Neuron (in vitro differentiated cells): ENCODE measurements at regions not wholly inside any gene's neighbourhood (a gene's known extent, or its start where the extent isn't known, plus 50 kb on each side); places are given as distances from the start of the nearest gene placed in this dataset.

Experiments
- H2AFZ ChIP-seq: one replicate; pipeline ENCODE4 v1.6.1; 2013; ENCODE audit warnings: low read depth, mild to moderate bottlenecking, inconsistent platforms, low read length, moderate library complexity
- H3K27me3 ChIP-seq: one replicate; pipeline ENCODE4 v1.6.1; 2013; ENCODE audit warnings: low read length; ENCODE audit not compliant: insufficient read depth
- H3K36me3 ChIP-seq: one replicate; pipeline ENCODE4 v1.6.1; 2013; ENCODE audit warnings: low read length; ENCODE audit not compliant: insufficient read depth
- H3K4me1 ChIP-seq: one replicate; pipeline ENCODE4 v1.6.1; 2013; ENCODE audit warnings: low read length; ENCODE audit not compliant: insufficient read depth
- H3K4me3 ChIP-seq: 2 replicates; pipeline ENCODE4 v1.5.1; 2013; ENCODE audit warnings: mild to moderate bottlenecking, low read length, moderate library complexity
- H3K9me3 ChIP-seq: one replicate; pipeline ENCODE4 v1.6.1; 2013; ENCODE audit warnings: low read length

GRCh38 chr4:71240094-71240493 lies 98.7 kb upstream of the SLC4A4 start:
- Histone ChIP-seq H2AFZ (no peak overlapping the region), H3K9me3 (no peaks in the 10 kb centered on the region), H3K4me3 (no peak overlapping the region), H3K4me1 (peaks cover 8% of the 10 kb centered on the region), H3K27me3 (no peaks in the 10 kb centered on the region), H3K36me3 (no peaks in the 10 kb centered on the region)

GRCh38 chr4:71241501-71242288 lies 97.1 kb upstream of the SLC4A4 start:
- Histone ChIP-seq H3K4me1 (no peaks in the 10 kb centered on the region), H3K9me3 (no peaks in the 10 kb centered on the region), H3K36me3 (no peaks in the 10 kb centered on the region), H3K4me3 (no peak overlapping the region), H2AFZ (no peak overlapping the region), H3K27me3 (no peaks in the 10 kb centered on the region)

GRCh38 chr4:71243091-71243833 lies 95.6 kb upstream of the SLC4A4 start:
- Histone ChIP-seq H3K4me3 (no peak overlapping the region), H3K4me1 (no peaks in the 10 kb centered on the region), H3K36me3 (no peaks in the 10 kb centered on the region), H3K9me3 (no peaks in the 10 kb centered on the region), H2AFZ (no peak overlapping the region), H3K27me3 (no peaks in the 10 kb centered on the region)

GRCh38 chr4:71247706-71248105 lies 91.1 kb upstream of the SLC4A4 start:
- H3K4me1 ChIP-seq: no peaks in the 10 kb centered on the region
- no peak overlapping the region for H2AFZ ChIP-seq
- no peaks in the 10 kb centered on the region for H3K27me3 ChIP-seq
- H3K9me3 ChIP-seq: no peaks in the 10 kb centered on the region
- no peak overlapping the region for H3K4me3 ChIP-seq
- no peaks in the 10 kb centered on the region for H3K36me3 ChIP-seq

GRCh38 chr4:71251261-71251660 lies 87.6 kb upstream of the SLC4A4 start:
- H3K36me3 ChIP-seq: no peaks in the 10 kb centered on the region
- H3K4me3 ChIP-seq: no peak overlapping the region
- no peaks in the 10 kb centered on the region for H3K27me3 ChIP-seq
- H3K9me3 ChIP-seq: no peaks in the 10 kb centered on the region
- no peak overlapping the region for H2AFZ ChIP-seq
- H3K4me1 ChIP-seq: no peaks in the 10 kb centered on the region

GRCh38 chr4:71253545-71253944 lies 85.3 kb upstream of the SLC4A4 start:
- Histone ChIP-seq H3K9me3 (no peaks in the 10 kb centered on the region), H2AFZ (no peak overlapping the region), H3K4me3 (no peak overlapping the region), H3K4me1 (no peaks in the 10 kb centered on the region), H3K27me3 (no peaks in the 10 kb centered on the region), H3K36me3 (no peaks in the 10 kb centered on the region)

- Histone ChIP-seq H3K4me1 (no peaks in the 10 kb centered on the region), H3K27me3 (no peaks in the 10 kb centered on the region), H3K4me3 (no peak overlapping the region), H3K9me3 (no peaks in the 10 kb centered on the region), H2AFZ (no peak overlapping the region), H3K36me3 (no peaks in the 10 kb centered on the region)
These were observed 84.3 kb upstream of the SLC4A4 start for GRCh38 chr4:71254451-71255012.

GRCh38 chr4:71255976-71256375 lies 82.8 kb upstream of the SLC4A4 start:
- no peaks in the 10 kb centered on the region for H3K36me3 ChIP-seq
- no peaks in the 10 kb centered on the region for H3K4me1 ChIP-seq
- no peaks in the 10 kb centered on the region for H3K27me3 ChIP-seq
- H2AFZ ChIP-seq: no peak overlapping the region
- no peaks in the 10 kb centered on the region for H3K9me3 ChIP-seq
- H3K4me3 ChIP-seq: no peak overlapping the region

GRCh38 chr4:71257761-71258160 lies 81.1 kb upstream of the SLC4A4 start:
- H3K36me3 ChIP-seq: no peaks in the 10 kb centered on the region
- no peaks in the 10 kb centered on the region for H3K27me3 ChIP-seq
- H3K4me1 ChIP-seq: no peaks in the 10 kb centered on the region
- H3K9me3 ChIP-seq: no peaks in the 10 kb centered on the region
- no peak overlapping the region for H2AFZ ChIP-seq
- no peak overlapping the region for H3K4me3 ChIP-seq

- H3K27me3 ChIP-seq: no peaks in the 10 kb centered on the region
- no peaks in the 10 kb centered on the region for H3K9me3 ChIP-seq
- no peak overlapping the region for H3K4me3 ChIP-seq
- no peak overlapping the region for H2AFZ ChIP-seq
- no peaks in the 10 kb centered on the region for H3K4me1 ChIP-seq
- H3K36me3 ChIP-seq: no peaks in the 10 kb centered on the region
These were observed 80.5 kb upstream of the SLC4A4 start for GRCh38 chr4:71258323-71258722.

- Histone ChIP-seq H3K36me3 (no peaks in the 10 kb centered on the region), H3K27me3 (no peaks in the 10 kb centered on the region), H2AFZ (no peak overlapping the region), H3K9me3 (no peaks in the 10 kb centered on the region), H3K4me1 (no peaks in the 10 kb centered on the region), H3K4me3 (no peak overlapping the region)
These were observed 79.5 kb upstream of the SLC4A4 start for GRCh38 chr4:71259280-71259679.

GRCh38 chr4:71259911-71260331 lies 78.9 kb upstream of the SLC4A4 start:
- Histone ChIP-seq H3K4me1 (no peaks in the 10 kb centered on the region), H3K36me3 (no peaks in the 10 kb centered on the region), H3K4me3 (no peak overlapping the region), H2AFZ (no peak overlapping the region), H3K27me3 (no peaks in the 10 kb centered on the region), H3K9me3 (no peaks in the 10 kb centered on the region)

- Histone ChIP-seq H3K36me3 (no peaks in the 10 kb centered on the region), H3K9me3 (no peaks in the 10 kb centered on the region), H3K27me3 (no peaks in the 10 kb centered on the region), H2AFZ (no peak overlapping the region), H3K4me3 (no peak overlapping the region), H3K4me1 (no peaks in the 10 kb centered on the region)
These were observed 78.3 kb upstream of the SLC4A4 start for GRCh38 chr4:71260544-71260943.
